ENCODE measurements at regions not wholly inside any gene's neighbourhood (a gene's known extent, or its start where the extent isn't known, plus 50 kb on each side); places are given as distances from the start of the nearest gene placed in this dataset.
"Not testable (repeated sequence)": the region's sequence is repeated elsewhere in the genome, so short reads cannot be mapped to it uniquely, and the experiment has no call there.

GRCh38 chr11:129645943-129646342 is 169.7 kb upstream of the TMEM45B start:
- FAIRE-seq (no peak), DNase-seq (ENCODE audit: low read depth, low spot score) (no peak)
- no peak overlapping the region for H3K4me3 ChIP-seq (replicated peaks in 1 of 3; ENCODE audit: insufficient read depth in 1 of 3, low read depth in 1 of 3, low read length in 3 of 3)
- no peaks in the 10 kb centered on the region for H3K79me2 ChIP-seq (ENCODE audit: control insufficient read depth, insufficient read depth, low read length)
- H3K9ac ChIP-seq (replicated peaks; ENCODE audit: extremely low read depth, insufficient read depth, low read length) = no peak overlapping the region
- ChIA-PET POLR2A (no interaction called here), CTCF (interaction anchor here (0.6 to 0.7 kb wide), 3 partner anchors 10 to 468 kb away, joined by 3 to 5 read pairs (median 4); no protein-coding TSS in a partner anchor)
- no peaks in the 10 kb centered on the region for H3K9me3 ChIP-seq (replicated peaks; ENCODE audit: control insufficient read depth, insufficient read depth, low read length)
- no peaks in the 10 kb centered on the region for H3K36me3 ChIP-seq (ENCODE audit: control insufficient read depth in 2 of 2, extremely low read depth in 1 of 2, insufficient read depth in 2 of 2, low read length in 2 of 2)
- peaks cover 0 to 2% of the 10 kb centered on the region in 2 experiments for H3K27me3 ChIP-seq (ENCODE audit: control insufficient read depth in 2 of 2, insufficient read depth in 2 of 2, low read length in 2 of 2)
- intact Hi-C loops (cut with micrococcal nuclease) = no loop called here
- no peak overlapping the region for H2AFZ ChIP-seq (ENCODE audit: low read depth, low read length)
- no peaks in the 10 kb centered on the region for H3K9me1 ChIP-seq (replicated peaks; ENCODE audit: control insufficient read depth, extremely low read depth, insufficient read depth, low read length)
- H4K20me1 ChIP-seq (replicated peaks; ENCODE audit: control insufficient read depth, extremely low read depth, insufficient read depth, low read length) = no peaks in the 10 kb centered on the region
- no peak overlapping the region for H3K4me2 ChIP-seq (ENCODE audit: insufficient read depth, low read length)
- no TSS peak for BruUV-seq (replicated peaks)
- no peak for TF ChIP-seq MAX (IDR thresholded peaks at IDR 0.05; ENCODE audit: insufficient read depth, insufficient read length)
- no peak for TF ChIP-seq FOS (IDR thresholded peaks at IDR 0.05; ENCODE audit: borderline replicate concordance, insufficient read depth, low read length)
- no peak for TF ChIP-seq EZH2 (IDR thresholded peaks at IDR 0.05; ENCODE audit: borderline replicate concordance, low read depth, low read length, severe bottlenecking)
- no peak for TF ChIP-seq GATA2 (IDR thresholded peaks at IDR 0.05; ENCODE audit: insufficient read depth, insufficient read length, low read depth, low read length)
- no peak for TF ChIP-seq MYC (IDR thresholded peaks at IDR 0.05; ENCODE audit: low read depth, low read length)
- no peak for TF ChIP-seq POLR2A (IDR thresholded peaks at IDR 0.05; ENCODE audit: low read depth, low read length)
- no peak for TF ChIP-seq CTCF (IDR thresholded peaks at IDR 0.05; ENCODE audit: extremely low read depth in 1 of 2, insufficient read depth in 1 of 2, low read depth in 1 of 2, low read length in 2 of 2)
- TF ChIP-seq POLR2AphosphoS5 (IDR thresholded peaks at IDR 0.05; ENCODE audit: insufficient read depth, low read depth, low read length) = no peak
- TF ChIP-seq JUN (IDR thresholded peaks at IDR 0.05; ENCODE audit: borderline replicate concordance, insufficient read depth, insufficient read length, low read depth) = no peak
- dilution Hi-C loops (cut with MboI; ENCODE audit: extremely low pct_ligation_motif_present, low sequenced_read_pairs) = no loop called here
- H3K27ac ChIP-seq (ENCODE audit: insufficient read depth, low read depth, low read length) = no peak overlapping the region
- H3K4me1 ChIP-seq (ENCODE audit: control insufficient read depth, extremely low read depth, insufficient read depth, low read length) = peaks cover 4% of the 10 kb centered on the region

- intact Hi-C loops (cut with micrococcal nuclease); H4K20me1 ChIP-seq (replicated peaks; ENCODE audit: control insufficient read depth, extremely low read depth, insufficient read depth, low read length); BruUV-seq (replicated peaks): not testable (repeated sequence)
Observed at GRCh38 chr11:129650044-129650443, 165.6 kb upstream of the TMEM45B start.

More at GRCh38 chr11:129650044-129650443, 165.6 kb upstream of the TMEM45B start:
- H3K27me3 ChIP-seq (ENCODE audit: control insufficient read depth in 2 of 2, insufficient read depth in 2 of 2, low read length in 2 of 2); H3K4me3 ChIP-seq (replicated peaks in 1 of 3; ENCODE audit: insufficient read depth in 1 of 3, low read depth in 1 of 3, low read length in 3 of 3); POLR2A ChIA-PET; H3K36me3 ChIP-seq (ENCODE audit: control insufficient read depth in 2 of 2, extremely low read depth in 1 of 2, insufficient read depth in 2 of 2, low read length in 2 of 2); H3K9me1 ChIP-seq (replicated peaks; ENCODE audit: control insufficient read depth, extremely low read depth, insufficient read depth, low read length); H3K27ac ChIP-seq (ENCODE audit: insufficient read depth, low read depth, low read length); CTCF ChIA-PET; H3K79me2 ChIP-seq (ENCODE audit: control insufficient read depth, insufficient read depth, low read length); H3K4me1 ChIP-seq (ENCODE audit: control insufficient read depth, extremely low read depth, insufficient read depth, low read length); H3K9ac ChIP-seq (replicated peaks; ENCODE audit: extremely low read depth, insufficient read depth, low read length); DNase-seq (ENCODE audit: low read depth, low spot score); H2AFZ ChIP-seq (ENCODE audit: low read depth, low read length); H3K9me3 ChIP-seq (replicated peaks; ENCODE audit: control insufficient read depth, insufficient read depth, low read length); H3K4me2 ChIP-seq (ENCODE audit: insufficient read depth, low read length); dilution Hi-C loops (cut with MboI; ENCODE audit: extremely low pct_ligation_motif_present, low sequenced_read_pairs); FAIRE-seq: not testable (repeated sequence)

Measured in endothelial cell of umbilical vein (primary cell).